Liver (tissue), 3 donors: ENCODE measurements at regions not wholly inside any gene's neighbourhood (a gene's known extent, or its start where the extent isn't known, plus 50 kb on each side); places are given as distances from the start of the nearest gene placed in this dataset.

Experiments used
- ATF3 ChIP-seq: IDR thresholded peaks from 2 replicates; pipeline ENCODE4 v1.6.1; 2016; ENCODE audit warnings: antibody characterized with exemption
- CTCF ChIP-seq: fragments of 150-350 bp; IDR thresholded peaks from 2 replicates; pipeline ENCODE4 v1.5.1; 2017; ENCODE audit warnings: improper control_type of control experiment, low read depth, low read length; ENCODE audit not compliant: missing input control
- SP1 ChIP-seq: IDR thresholded peaks from 2 replicates; pipeline ENCODE4 v1.6.1; 2018; ENCODE audit warnings: antibody characterized with exemption, mild to moderate bottlenecking
- ZBTB33 ChIP-seq: IDR thresholded peaks from 2 replicates; pipeline ENCODE4 v1.6.1; 2016; ENCODE audit warnings: antibody characterized with exemption
- donor health status: healthy.
- donor health status: healthy.

GRCh38 chr6:16822975-16823717 is 61.9 kb upstream of the ATXN1 start:
- TF ChIP-seq ZBTB33 (no peak), CTCF (no peak), ATF3 (no peak), SP1 (no peak)
